NK-92 (cell line): ENCODE measurements at regions not wholly inside any gene's neighbourhood (a gene's known extent, or its start where the extent isn't known, plus 50 kb on each side); places are given as distances from the start of the nearest gene placed in this dataset.

Experiments used
- DNase-seq: peaks from one replicate; lab custom pipeline; 2025; ENCODE audit not compliant: unreplicated experiment; lab: John Stamatoyannopoulos, UW

GRCh38 chr10:128461991-128462390 is 335.8 kb upstream of the MKI67 start:
- no peak for DNase-seq

GRCh38 chr10:128462844-128463243 is 336.6 kb upstream of the MKI67 start:
- DNase-seq = no peak

GRCh38 chr10:128463991-128464760 is 338.0 kb upstream of the MKI67 start:
- no peak for DNase-seq

GRCh38 chr10:128465697-128466096 is 339.5 kb upstream of the MKI67 start:
- DNase-seq = no peak

DNA sequence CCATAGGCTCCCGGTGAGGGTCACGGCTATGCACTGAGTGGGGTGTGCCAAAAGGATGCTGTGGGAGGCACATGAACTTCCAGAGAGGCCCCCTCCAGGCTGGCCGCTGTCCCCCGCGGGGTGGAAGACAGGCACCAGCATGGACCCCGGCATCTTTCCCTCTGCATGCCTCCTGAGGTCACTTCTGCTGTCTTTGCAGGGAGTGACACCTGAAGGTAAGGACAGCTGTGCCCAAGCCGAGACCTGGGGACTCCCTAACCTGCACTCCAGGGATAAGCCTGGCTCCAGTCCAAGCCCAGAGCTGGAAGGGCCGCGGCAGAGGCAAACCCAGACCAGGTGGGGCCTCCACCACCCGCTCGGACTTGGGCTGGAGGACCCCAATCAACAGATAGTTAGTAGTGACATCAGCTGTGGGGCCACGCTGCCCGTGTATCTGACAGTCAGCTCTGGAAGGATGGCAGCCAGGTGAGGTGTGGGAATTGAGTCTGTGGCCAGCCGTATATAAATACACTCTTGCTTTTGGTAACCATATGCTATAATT is 340.7 kb upstream of the MKI67 start:
- no peak for DNase-seq

DNA sequence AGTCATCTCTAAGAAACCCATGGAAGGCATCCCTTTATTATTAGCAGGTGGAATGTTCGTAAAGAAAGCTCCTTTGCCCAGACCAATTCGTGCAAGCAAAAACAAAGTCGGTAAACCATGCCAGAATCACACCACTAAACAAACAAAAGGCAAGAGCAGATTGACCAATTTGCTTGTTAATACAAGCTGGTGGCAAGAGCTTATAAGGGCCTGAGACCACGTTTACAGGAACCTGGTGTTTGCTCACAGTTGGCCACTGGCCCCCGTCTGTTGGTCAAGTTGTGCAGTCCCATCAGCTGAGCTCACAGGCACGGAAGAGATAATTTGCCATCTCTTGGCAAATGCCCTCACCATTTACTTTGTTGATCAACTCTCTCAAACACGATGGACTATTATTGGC is 342.2 kb upstream of the MKI67 start:
- DNase-seq = no peak

DNA sequence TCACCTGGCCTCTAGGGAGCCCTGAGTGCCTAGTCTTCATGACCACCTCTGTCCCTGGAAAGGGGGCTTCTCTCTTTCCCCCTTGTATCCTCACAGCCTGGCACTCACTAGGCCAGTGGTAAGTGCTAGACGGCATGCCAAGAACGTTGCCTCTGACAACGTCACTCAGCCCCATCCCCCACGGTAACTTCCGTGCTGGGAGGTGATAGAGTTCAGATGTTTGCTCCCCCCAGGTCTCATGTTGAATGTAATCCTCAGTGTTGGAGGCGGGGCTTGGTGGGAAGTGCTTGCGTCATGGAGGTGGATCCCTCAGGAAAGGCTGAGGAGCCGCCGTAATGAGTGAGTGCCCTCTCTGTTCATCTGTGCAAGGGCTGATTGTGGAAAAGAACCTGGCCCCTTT is 343.3 kb upstream of the MKI67 start:
- no peak for DNase-seq

- DNase-seq = no peak
Observed at GRCh38 chr10:128470321-128470965, 344.2 kb upstream of the MKI67 start.

DNA sequence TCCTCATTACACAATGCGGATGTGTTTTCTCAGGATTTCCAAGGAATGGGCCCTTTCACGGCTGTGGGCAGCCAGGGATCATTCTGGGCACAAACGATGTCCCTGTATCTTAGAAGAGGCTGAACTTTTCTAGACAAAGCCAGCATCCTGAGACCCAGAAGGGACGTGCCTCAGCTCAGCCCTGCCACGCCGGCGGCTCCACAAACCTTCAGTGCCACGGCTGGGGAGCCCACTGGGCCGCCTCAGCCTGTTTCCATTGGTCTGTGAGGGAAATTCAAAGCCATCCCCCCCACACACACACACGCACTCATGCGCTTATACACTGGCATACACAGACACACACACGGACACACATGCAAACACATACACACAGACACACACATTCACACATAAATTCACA is 344.9 kb upstream of the MKI67 start:
- no peak for DNase-seq

DNA sequence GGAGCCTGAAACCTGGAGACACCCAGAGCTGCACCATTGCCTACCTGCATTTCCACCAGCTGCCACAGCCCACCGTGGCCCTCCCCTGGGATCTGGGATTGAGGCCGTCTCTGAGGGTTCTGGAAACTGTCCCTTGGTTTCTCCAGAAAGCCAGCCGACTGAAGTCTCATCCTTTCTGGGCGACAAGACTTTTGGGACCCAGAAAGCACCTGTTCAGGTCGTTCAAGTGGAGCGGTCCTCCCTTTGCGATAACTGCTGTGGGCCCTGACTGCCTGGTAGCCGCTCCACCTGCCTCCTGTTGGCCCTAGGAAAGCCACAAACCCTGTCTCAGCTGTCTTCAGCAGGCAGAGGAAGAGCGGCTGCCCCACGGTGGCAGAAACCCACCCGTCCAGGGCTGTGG is 346.0 kb upstream of the MKI67 start:
- DNase-seq = no peak

- DNase-seq = no peak
Observed at GRCh38 chr10:128473396-128473795, 347.2 kb upstream of the MKI67 start.

- no peak for DNase-seq
Observed at GRCh38 chr10:128473911-128474310, 347.7 kb upstream of the MKI67 start.

- no peak for DNase-seq
Observed at GRCh38 chr10:128474571-128474970, 348.3 kb upstream of the MKI67 start.

DNA sequence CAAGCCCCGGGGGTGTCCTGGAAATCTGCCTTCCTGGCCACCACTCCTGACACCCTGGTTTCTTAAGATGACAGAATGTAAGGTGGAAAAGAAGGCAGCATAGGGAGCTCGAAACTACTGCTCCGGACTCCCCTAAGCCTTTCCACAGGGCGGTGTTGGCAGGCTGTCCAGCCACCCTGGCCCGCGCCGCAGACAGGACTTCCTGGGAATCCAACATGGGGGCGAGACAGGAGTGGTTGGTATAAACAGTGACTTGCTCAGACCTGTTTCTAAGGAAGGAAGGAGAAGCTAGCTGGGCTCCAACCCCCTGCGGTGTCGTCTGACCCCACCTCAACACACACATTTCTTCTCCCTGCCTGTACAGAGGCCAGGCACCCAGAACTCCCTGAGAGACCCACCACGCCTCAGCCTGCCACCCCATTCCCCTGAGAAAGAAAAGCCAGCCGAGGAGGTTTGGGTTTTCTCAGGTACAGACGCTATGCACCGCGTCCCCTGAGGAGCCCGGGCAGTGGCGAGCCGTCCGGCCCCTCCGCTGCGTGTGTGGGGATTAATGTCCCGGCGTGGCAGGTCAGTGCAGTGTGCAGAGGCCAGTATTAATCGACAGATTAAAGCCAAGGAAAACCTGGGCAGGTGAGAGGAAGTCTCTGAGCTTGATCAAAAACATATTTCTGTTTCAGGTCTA is 349.6 kb upstream of the MKI67 start:
- DNase-seq = no peak

DNA sequence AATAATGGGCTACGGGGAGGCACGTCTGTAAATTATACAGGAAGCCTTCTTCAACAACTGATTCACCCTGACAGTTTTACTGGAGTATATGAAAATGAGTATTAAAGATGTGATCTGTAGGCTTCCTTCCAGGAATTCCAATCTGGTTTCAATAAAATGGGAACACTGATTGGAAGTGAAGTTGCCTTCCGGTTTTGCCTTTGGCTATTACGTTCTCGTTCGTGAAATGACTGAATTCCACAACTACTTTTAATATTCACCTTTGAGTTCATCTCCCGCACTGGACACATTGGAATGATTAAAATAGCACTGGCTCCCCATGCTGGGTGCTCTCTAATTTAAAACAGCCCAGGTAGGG is 350.1 kb upstream of the MKI67 start:
- DNase-seq = no peak

DNA sequence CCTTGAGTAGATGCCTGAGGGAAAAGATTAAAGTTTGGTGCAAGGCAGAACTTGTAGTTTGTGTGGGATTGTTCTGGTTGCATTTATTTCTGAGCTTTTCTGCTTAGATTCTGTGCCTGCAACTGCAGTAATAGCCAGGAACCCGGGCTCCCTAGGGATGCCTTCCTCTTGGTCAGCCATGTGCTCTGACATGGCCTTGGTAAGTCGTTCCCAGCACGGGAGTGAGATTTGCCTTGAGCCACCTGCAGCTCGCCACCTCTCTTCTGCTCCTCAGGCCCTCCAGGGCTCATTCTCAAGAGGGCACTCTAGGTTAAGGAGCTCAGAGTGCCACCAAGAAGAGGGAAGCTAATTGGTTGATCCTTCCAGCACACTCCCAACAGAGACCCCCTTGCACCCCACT is 350.6 kb upstream of the MKI67 start:
- no peak for DNase-seq

GRCh38 chr10:128480601-128481000 is 354.4 kb upstream of the MKI67 start:
- no peak for DNase-seq

- no peak for DNase-seq
Observed at GRCh38 chr10:128481152-128481840, 355.1 kb upstream of the MKI67 start.

DNA sequence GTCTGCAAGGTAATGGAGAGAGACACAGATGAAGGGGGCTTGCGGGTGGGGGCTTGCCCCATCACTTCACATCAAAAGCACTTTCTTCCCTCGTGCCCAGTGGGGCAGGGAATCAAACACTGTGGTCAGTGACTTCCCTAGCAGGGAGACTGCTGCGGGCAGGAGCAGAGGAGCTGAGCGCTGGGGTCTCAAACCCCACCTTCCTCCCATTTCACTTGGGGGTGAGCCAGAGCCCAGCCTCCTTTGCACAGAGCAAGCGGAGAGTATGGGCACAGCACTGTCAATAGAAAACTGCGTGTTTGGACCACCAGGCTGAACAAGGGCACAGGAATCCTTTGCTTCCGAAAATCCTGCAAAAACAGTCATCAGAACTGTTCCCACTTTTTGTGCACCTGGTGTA is 355.8 kb upstream of the MKI67 start:
- DNase-seq = no peak

- no peak for DNase-seq
Observed at GRCh38 chr10:128483216-128483615, 357.0 kb upstream of the MKI67 start.

DNA sequence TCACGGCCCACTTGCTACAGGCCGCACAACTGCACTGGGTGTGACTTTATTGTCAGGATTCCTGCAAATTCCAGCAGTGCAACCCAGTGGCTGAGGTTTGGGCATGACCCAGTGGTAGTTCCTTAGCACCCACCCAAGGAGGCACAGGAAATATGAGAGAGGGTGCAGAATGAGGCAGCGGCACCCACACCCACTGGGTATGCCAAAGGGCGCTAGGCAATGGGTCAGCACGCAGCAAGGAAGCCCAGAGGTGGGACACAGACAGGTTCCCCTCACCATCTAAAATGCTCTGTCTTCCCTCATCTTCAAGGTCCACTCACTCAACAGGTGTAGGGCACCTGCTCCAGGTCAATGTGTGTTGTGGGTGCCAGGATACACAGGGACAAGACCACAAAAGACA is 357.8 kb upstream of the MKI67 start:
- DNase-seq = no peak
